Mesendoderm (in vitro differentiated cells): ENCODE measurements at regions not wholly inside any gene's neighbourhood (a gene's known extent, or its start where the extent isn't known, plus 50 kb on each side); places are given as distances from the start of the nearest gene placed in this dataset.

Experiments
- DNase-seq: peaks from one replicate; pipeline ENCODE4 v3.0.0; 2013
- H2AK5ac ChIP-seq: 2 replicates; pipeline ENCODE4 v1.6.1; 2013; ENCODE audit warnings: low read length, inconsistent platforms
- H2BK120ac ChIP-seq: 2 replicates; pipeline ENCODE4 v1.6.1; 2013; ENCODE audit warnings: low read depth, mild to moderate bottlenecking, low read length, moderate library complexity, mixed read lengths
- H2BK15ac ChIP-seq: replicated peaks from 2 replicates; pipeline ENCODE4 v1.6.1; 2013; ENCODE audit warnings: low read depth, mild to moderate bottlenecking, moderate library complexity
- H2BK5ac ChIP-seq: 2 replicates; pipeline ENCODE4 v1.6.1; 2013; ENCODE audit warnings: low read length, inconsistent platforms
- H3K18ac ChIP-seq: 2 replicates; pipeline ENCODE4 v1.6.1; 2013; ENCODE audit warnings: mild to moderate bottlenecking, low read length, mixed read lengths
- H3K23ac ChIP-seq: one replicate; pipeline ENCODE4 v1.6.1; 2013; ENCODE audit warnings: low read length
- H3K27ac ChIP-seq: 2 replicates; pipeline ENCODE4 v1.5.1; 2013; ENCODE audit warnings: low read depth, mild to moderate bottlenecking, inconsistent platforms, low read length, moderate library complexity
- H3K27me3 ChIP-seq: 2 replicates; pipeline ENCODE4 v1.6.1; 2013; ENCODE audit warnings: low read length, control low read depth, mild to moderate bottlenecking, inconsistent platforms; ENCODE audit not compliant: insufficient read depth, poor library complexity
- H3K36me3 ChIP-seq: 2 replicates; pipeline ENCODE4 v1.6.1; 2013; ENCODE audit warnings: low read length, inconsistent platforms; ENCODE audit not compliant: control insufficient read depth, insufficient read depth
- H3K4ac ChIP-seq: one replicate; pipeline ENCODE4 v1.6.1; 2013; ENCODE audit warnings: low read depth, mild to moderate bottlenecking, low read length, moderate library complexity
- H3K4me1 ChIP-seq: 2 replicates; pipeline ENCODE4 v1.6.1; 2013; ENCODE audit warnings: low read depth, low read length, inconsistent platforms; ENCODE audit not compliant: control insufficient read depth
- H3K4me2 ChIP-seq: 2 replicates; pipeline ENCODE4 v1.6.1; 2013; ENCODE audit warnings: low read length
- H3K4me3 ChIP-seq: 2 replicates; pipeline ENCODE4 v1.5.1; 2013; ENCODE audit warnings: mild to moderate bottlenecking, low read length
- H3K56ac ChIP-seq: one replicate; pipeline ENCODE4 v1.6.1; 2013; ENCODE audit warnings: low read length
- H3K79me1 ChIP-seq: 2 replicates; pipeline ENCODE4 v1.6.1; 2013; ENCODE audit warnings: low read length, inconsistent platforms
- H3K79me2 ChIP-seq: 2 replicates; pipeline ENCODE4 v1.6.1; 2013; ENCODE audit warnings: mild to moderate bottlenecking, low read length; ENCODE audit not compliant: control insufficient read depth, insufficient read depth
- H3K9ac ChIP-seq: 2 replicates; pipeline ENCODE4 v1.6.1; 2013; ENCODE audit warnings: low read length, inconsistent platforms
- H4K5ac ChIP-seq: one replicate; pipeline ENCODE4 v1.6.1; 2013; ENCODE audit warnings: low read length
- H4K8ac ChIP-seq: one replicate; pipeline ENCODE4 v1.6.1; 2013; ENCODE audit warnings: low read depth, mild to moderate bottlenecking, control low read depth, low read length, moderate library complexity
- WGBS: extraction: QIAGEN DNeasy Blood & Tissue Kit; methylation state at CpG from one replicate; pipeline ENCODE4 v1.1.7; 2013; ENCODE audit warnings: low lambda C conversion rate, missing lambda C conversion rate; ENCODE audit not compliant: insufficient coverage; ENCODE audit errors: extremely low coverage; 5-methylcytosine and 5-hydroxymethylcytosine counted together

DNA sequence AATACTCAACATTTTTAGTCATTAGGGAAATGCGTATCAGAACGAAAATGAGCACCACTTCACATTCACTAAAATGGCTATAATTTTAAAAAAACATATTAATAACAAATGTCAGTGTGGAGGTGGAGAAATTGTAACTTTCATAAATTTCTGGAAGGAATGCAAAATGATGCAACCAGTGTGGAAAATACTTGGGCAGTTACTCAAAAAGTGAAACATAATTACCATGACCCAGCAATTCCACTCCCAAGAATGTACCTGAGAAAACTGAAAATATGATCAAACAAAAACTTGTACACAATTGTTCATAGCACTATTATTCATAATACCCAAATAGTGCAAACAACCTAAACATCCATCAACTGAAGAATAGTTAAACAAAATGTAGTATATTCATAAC lies 76.1 kb upstream of the FAM241A start:
- Histone ChIP-seq H2BK120ac (no peak overlapping the region), H3K23ac (no peak overlapping the region), H3K18ac (no peak overlapping the region), H3K56ac (no peak overlapping the region), H3K4ac (no peak overlapping the region), H3K4me3 (no peak overlapping the region), H3K36me3 (no peaks in the 10 kb centered on the region), H3K4me2 (no peak overlapping the region), H3K9ac (no peak overlapping the region), H3K27me3 (no peaks in the 10 kb centered on the region), H3K79me2 (no peaks in the 10 kb centered on the region), H2BK5ac (no peak overlapping the region), H3K27ac (no peak overlapping the region), H3K79me1 (no peaks in the 10 kb centered on the region), H2AK5ac (no peak overlapping the region), H2BK15ac (no peak overlapping the region), H4K5ac (no peak overlapping the region), H4K8ac (no peak overlapping the region), H3K4me1 (no peaks in the 10 kb centered on the region)
- DNase-seq: no peak
- no CpG with 5 or more reads among the region's 2 CpGs for WGBS

GRCh38 chr4:112073181-112073580 lies 72.1 kb upstream of the FAM241A start:
- Histone ChIP-seq H4K8ac (no peak overlapping the region), H3K56ac (no peak overlapping the region), H3K36me3 (no peaks in the 10 kb centered on the region), H4K5ac (no peak overlapping the region), H3K79me1 (no peaks in the 10 kb centered on the region), H3K79me2 (no peaks in the 10 kb centered on the region), H3K27me3 (no peaks in the 10 kb centered on the region), H3K4me1 (peaks cover 3% of the 10 kb centered on the region), H3K9ac (no peak overlapping the region), H3K4ac (no peak overlapping the region), H2AK5ac (no peak overlapping the region), H2BK5ac (no peak overlapping the region), H2BK15ac (no peak overlapping the region), H3K23ac (no peak overlapping the region), H3K18ac (no peak overlapping the region), H2BK120ac (no peak overlapping the region), H3K4me2 (no peak overlapping the region), H3K27ac (no peak overlapping the region), H3K4me3 (no peak overlapping the region)
- WGBS: no CpG with 5 or more reads among the region's 6 CpGs
- DNase-seq: no peak

DNA sequence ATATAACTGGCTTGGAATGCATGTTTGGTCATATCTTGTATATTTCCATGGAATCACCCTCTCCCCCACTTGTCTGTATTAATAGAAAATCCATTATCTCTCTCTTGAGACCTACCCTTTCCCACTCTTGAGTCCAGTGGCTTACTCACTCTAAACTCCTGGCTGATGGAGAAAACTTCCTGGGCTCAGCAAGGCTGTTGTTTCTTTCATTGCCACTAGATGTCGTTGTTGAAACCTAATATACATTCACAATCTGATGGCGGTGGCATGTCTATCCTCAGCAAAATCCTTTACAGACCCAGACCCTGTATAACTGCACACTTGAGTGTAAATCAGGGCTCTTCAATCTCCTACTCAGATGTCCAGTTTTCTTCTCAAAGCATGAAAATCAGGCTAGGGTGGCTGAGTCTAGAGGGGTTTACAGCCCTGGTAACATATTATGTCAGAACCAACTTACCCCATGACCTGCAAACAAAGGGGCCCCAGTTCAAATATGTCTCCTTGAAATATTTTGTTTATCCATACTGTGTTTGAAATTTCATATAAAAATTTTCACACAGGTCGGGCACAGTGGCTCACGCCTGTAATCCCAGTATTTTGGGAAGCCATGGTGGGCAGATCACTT lies 70.0 kb upstream of the FAM241A start:
- H3K56ac ChIP-seq: no peak overlapping the region
- H3K4me1 ChIP-seq: peaks cover 3% of the 10 kb centered on the region
- no peak overlapping the region for H3K4me3 ChIP-seq
- H3K23ac ChIP-seq: no peak overlapping the region
- no peak overlapping the region for H2AK5ac ChIP-seq
- WGBS: no CpG with 5 or more reads among the region's 4 CpGs
- H3K79me1 ChIP-seq: no peaks in the 10 kb centered on the region
- no peak overlapping the region for H4K5ac ChIP-seq
- peak; percentile 71 for DNase-seq
- no peak overlapping the region for H3K27ac ChIP-seq
- no peak overlapping the region for H3K18ac ChIP-seq
- H3K36me3 ChIP-seq: no peaks in the 10 kb centered on the region
- H3K4me2 ChIP-seq: no peak overlapping the region
- H2BK120ac ChIP-seq: no peak overlapping the region
- H3K27me3 ChIP-seq: no peaks in the 10 kb centered on the region
- no peak overlapping the region for H2BK15ac ChIP-seq
- no peak overlapping the region for H3K9ac ChIP-seq
- H3K79me2 ChIP-seq: no peaks in the 10 kb centered on the region
- no peak overlapping the region for H4K8ac ChIP-seq
- H2BK5ac ChIP-seq: no peak overlapping the region
- no peak overlapping the region for H3K4ac ChIP-seq

GRCh38 chr4:112075906-112076305 lies 69.3 kb upstream of the FAM241A start:
- Histone ChIP-seq H3K79me1 (no peaks in the 10 kb centered on the region), H3K18ac (no peak overlapping the region), H3K4me3 (no peak overlapping the region), H2BK15ac (no peak overlapping the region), H2BK120ac (no peak overlapping the region), H4K8ac (no peak overlapping the region), H3K4me2 (no peak overlapping the region), H3K23ac (no peak overlapping the region), H3K79me2 (no peaks in the 10 kb centered on the region), H2BK5ac (no peak overlapping the region), H3K27me3 (no peaks in the 10 kb centered on the region), H2AK5ac (no peak overlapping the region), H3K9ac (no peak overlapping the region), H3K56ac (peak overlapping the region; percentile 49), H3K27ac (no peak overlapping the region), H3K36me3 (no peaks in the 10 kb centered on the region), H3K4ac (no peak overlapping the region), H4K5ac (no peak overlapping the region), H3K4me1 (peaks cover 3% of the 10 kb centered on the region)
- WGBS: no CpG with 5 or more reads among the region's 3 CpGs
- DNase-seq: no peak

- Histone ChIP-seq H4K8ac (no peak overlapping the region), H3K27me3 (no peaks in the 10 kb centered on the region), H3K9ac (no peak overlapping the region), H3K4me3 (no peak overlapping the region), H3K4ac (no peak overlapping the region), H2AK5ac (peak overlapping the region; percentile 32), H3K23ac (no peak overlapping the region), H3K4me2 (no peak overlapping the region), H3K79me2 (no peaks in the 10 kb centered on the region), H2BK120ac (no peak overlapping the region), H2BK5ac (no peak overlapping the region), H3K79me1 (no peaks in the 10 kb centered on the region), H3K4me1 (peaks cover 3% of the 10 kb centered on the region), H3K56ac (no peak overlapping the region), H2BK15ac (no peak overlapping the region), H4K5ac (no peak overlapping the region), H3K36me3 (no peaks in the 10 kb centered on the region), H3K27ac (no peak overlapping the region), H3K18ac (no peak overlapping the region)
- WGBS: no CpG with 5 or more reads among the region's 6 CpGs
- no peak for DNase-seq
Observed at GRCh38 chr4:112076919-112077608, 68.2 kb upstream of the FAM241A start.

DNA sequence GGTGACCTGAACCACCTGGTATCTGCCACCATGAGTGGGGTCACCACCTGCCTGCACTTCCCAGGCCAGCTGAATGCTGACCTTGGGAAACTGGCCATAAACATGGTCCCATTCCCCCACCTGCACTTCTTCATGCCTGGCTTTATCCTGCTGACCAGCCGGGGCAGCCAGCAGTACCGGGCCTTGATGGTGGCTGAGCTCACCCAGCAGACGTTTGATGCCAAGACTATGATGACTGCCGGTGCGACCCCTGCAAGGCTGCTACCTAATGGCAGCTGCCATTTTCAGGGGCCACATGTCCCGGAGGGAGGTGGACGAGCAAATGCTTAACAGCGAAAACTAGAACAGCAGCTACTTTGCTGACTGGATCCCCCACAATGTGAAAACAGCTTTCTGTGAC lies 67.5 kb upstream of the FAM241A start:
- DNase-seq: no peak
- Histone ChIP-seq H2BK5ac (no peak overlapping the region), H3K4me1 (peaks cover 3% of the 10 kb centered on the region), H3K79me1 (no peaks in the 10 kb centered on the region), H3K36me3 (no peaks in the 10 kb centered on the region), H2AK5ac (peak overlapping the region; percentile 39), H3K23ac (no peak overlapping the region), H3K4me3 (no peak overlapping the region), H3K4ac (no peak overlapping the region), H3K56ac (peak overlapping the region; percentile 11), H4K8ac (no peak overlapping the region), H3K4me2 (no peak overlapping the region), H3K18ac (no peak overlapping the region), H4K5ac (no peak overlapping the region), H2BK15ac (no peak overlapping the region), H3K27ac (no peak overlapping the region), H3K9ac (no peak overlapping the region), H3K79me2 (no peaks in the 10 kb centered on the region), H2BK120ac (no peak overlapping the region), H3K27me3 (no peaks in the 10 kb centered on the region)
- no CpG with 5 or more reads among the region's 8 CpGs for WGBS
